AG09319 (cell line): ENCODE measurements at regions not wholly inside any gene's neighbourhood (a gene's known extent, or its start where the extent isn't known, plus 50 kb on each side); places are given as distances from the start of the nearest gene placed in this dataset.

Experiments used
- DNase-seq: peaks from one replicate; pipeline ENCODE4 v3.0.0-alpha.2; 2010; ENCODE audit warnings: low read depth; ENCODE audit errors: extremely low read depth
- TF ChIP-seq, protein P1 (sequence below): IDR thresholded peaks from 2 replicates; pipeline ENCODE4 v1.5.1; 2011; ENCODE audit warnings: low read depth, mild to moderate bottlenecking, inconsistent platforms, low read length, moderate library complexity

DNA sequence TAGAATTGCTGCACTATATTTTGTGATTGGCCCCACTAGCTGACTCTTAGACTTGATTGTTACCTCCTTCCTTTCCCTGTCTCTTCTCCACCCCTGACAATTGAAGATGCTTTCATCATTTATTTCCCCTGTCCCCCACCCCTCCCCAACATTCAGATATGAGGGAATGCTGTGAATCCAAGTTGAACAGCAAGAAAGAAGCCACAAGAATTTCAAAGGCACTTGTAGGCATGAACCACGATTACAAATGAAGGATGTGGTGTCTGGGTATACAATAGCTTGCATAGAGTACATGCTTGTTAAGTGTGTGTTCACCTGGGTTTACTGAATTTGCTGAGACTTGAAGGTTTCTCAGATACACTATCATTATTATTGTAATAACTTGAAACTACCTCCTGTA lies 78.3 kb upstream of the TRIO start:
- DNase-seq: no peak
- TF ChIP-seq, protein P1, sequence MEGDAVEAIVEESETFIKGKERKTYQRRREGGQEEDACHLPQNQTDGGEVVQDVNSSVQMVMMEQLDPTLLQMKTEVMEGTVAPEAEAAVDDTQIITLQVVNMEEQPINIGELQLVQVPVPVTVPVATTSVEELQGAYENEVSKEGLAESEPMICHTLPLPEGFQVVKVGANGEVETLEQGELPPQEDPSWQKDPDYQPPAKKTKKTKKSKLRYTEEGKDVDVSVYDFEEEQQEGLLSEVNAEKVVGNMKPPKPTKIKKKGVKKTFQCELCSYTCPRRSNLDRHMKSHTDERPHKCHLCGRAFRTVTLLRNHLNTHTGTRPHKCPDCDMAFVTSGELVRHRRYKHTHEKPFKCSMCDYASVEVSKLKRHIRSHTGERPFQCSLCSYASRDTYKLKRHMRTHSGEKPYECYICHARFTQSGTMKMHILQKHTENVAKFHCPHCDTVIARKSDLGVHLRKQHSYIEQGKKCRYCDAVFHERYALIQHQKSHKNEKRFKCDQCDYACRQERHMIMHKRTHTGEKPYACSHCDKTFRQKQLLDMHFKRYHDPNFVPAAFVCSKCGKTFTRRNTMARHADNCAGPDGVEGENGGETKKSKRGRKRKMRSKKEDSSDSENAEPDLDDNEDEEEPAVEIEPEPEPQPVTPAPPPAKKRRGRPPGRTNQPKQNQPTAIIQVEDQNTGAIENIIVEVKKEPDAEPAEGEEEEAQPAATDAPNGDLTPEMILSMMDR: no peak

DNA sequence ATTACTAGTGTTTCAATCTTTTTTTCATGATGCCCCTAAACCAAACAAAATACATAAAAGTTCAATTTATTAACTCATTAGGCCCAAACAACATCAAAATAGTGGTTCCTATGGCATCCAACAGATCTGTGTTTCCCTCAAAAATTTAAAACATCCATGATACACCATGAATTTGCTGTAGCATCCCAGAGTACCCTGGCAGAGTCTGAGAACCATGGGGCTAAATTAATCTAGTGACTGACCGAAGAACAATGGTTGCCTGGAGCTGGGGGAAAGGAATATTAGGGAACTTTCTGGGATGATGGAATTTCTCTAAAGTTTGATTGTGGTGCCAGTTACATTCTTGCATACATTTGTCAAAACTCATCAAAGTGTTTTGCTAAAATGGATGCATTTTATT lies 79.5 kb upstream of the TRIO start:
- TF ChIP-seq, protein P1: no peak
- DNase-seq: no peak

DNA sequence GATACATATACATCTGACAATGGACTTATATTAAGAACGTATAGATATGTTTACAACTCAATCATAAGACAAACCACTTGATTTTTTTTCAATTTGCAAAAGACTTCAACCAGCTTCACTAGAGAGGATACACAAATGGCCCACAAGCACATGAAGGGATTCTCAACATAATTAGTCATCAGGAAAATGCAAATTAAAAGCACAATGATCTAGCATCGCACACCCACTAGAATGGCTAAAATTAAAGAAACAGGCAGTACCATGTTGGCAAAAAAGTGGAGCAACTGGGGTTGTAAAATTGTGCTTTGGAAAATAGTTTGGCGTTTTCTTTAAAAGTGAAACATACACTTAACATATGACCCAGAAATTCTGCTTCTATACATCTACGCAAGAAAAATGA lies 80.0 kb upstream of the TRIO start:
- DNase-seq: no peak
- TF ChIP-seq, protein P1: no peak

DNA sequence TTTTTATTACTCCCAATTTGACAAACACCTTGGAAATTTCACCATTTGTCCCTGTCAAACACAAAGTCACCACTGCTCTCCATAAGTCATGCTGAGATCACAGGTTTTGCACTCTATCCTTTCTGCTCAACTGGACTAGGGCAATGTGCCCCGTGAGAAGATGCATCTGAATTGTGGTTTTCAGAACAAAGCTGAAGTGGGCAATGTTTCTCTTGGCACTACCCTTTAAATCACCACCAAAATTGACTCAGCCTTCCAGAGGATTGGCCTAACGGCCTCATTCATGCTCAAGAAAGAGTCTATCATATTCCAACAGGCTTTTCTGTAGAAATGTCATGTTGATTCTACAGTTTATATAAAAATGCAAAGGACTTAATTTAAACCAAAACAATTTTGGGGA lies 81.0 kb upstream of the TRIO start:
- no peak for DNase-seq
- TF ChIP-seq, protein P1: no peak

DNA sequence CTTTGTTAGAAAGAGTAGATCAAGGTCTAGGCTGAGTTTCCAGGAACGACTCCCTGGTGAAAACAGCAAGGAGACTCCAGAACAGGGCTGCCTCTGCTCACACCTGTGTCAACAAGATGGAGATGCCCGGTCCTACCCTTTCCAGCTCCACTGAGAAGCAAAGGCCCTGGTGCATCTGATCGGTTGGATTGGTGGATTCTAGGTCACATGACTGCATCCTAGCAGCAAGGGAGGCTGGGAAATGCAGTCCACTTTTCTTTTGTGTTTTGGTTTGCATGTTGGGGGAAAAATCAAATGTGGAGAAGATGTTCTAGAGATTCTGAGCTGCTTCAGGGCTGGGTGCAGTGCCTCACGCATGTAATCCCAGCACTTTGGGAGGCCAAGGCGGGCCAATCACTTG lies 82.0 kb upstream of the TRIO start:
- DNase-seq: no peak
- TF ChIP-seq, protein P1: no peak

DNA sequence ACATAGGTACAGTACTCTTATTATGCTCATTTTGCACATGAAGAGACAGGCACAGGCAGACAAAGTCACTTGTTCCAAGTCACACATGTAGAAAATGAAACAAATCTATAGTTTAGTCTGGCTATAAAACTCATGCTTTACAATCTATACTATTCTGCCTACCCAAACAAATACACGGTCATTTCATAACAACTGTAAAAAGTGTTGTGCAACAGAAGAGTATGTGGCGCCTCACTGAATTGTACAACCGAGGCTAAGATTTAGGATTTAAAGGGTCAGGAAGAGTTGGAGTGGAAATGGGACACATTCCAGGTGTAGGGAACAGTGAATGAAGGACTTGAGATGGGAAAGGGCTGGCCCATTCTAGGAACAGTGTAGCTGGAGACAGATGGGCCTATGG lies 82.9 kb upstream of the TRIO start:
- no peak for DNase-seq
- TF ChIP-seq, protein P1: no peak

DNA sequence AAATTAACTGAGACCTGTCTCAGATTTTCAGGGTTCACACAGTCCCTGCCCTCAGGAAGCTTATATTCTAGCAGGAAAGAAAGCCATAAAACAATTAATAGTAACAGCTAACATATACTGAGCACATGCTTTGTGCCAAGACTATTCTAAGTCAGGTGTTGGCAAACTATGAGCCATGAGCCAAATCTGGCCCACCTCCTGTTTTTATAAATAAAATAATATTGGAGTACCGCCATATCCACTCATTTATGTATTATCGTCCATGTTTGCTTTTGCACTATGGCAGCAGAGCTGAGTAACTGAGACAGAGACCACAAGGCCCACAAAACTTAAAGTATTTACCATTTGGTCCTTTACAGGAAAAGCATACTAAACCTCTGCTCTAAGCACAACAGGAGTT lies 83.3 kb upstream of the TRIO start:
- TF ChIP-seq, protein P1: no peak
- no peak for DNase-seq
